ENCODE measurements at regions not wholly inside any gene's neighbourhood (a gene's known extent, or its start where the extent isn't known, plus 50 kb on each side); places are given as distances from the start of the nearest gene placed in this dataset.

- Histone ChIP-seq H3K27ac (ENCODE audit: low read depth in 2 of 2, low read length in 2 of 2) (no peak overlapping the region), H3K9ac (ENCODE audit: low read depth in 1 of 2, low read length in 2 of 2) (no peak overlapping the region), H3K27me3 (ENCODE audit: control insufficient read depth in 2 of 2, insufficient read depth in 2 of 2, low read length in 2 of 2) (peaks cover 0 to 5% of the 10 kb centered on the region in 2 donors), H3K9me3 (ENCODE audit: control insufficient read depth in 2 of 2, low read length in 2 of 2) (no peaks in the 10 kb centered on the region), H3K4me1 (ENCODE audit: control insufficient read depth in 2 of 2, insufficient read depth in 2 of 2, low read length in 2 of 2) (no peaks in the 10 kb centered on the region), H3K4me3 (ENCODE audit: low read length in 2 of 2) (no peak overlapping the region), H3K36me3 (ENCODE audit: control insufficient read depth in 2 of 2, insufficient read depth in 2 of 2, low read length in 2 of 2) (no peaks in the 10 kb centered on the region)
Measured at GRCh38 chr7:32316839-32317238, 173.3 kb downstream of the LSM5 start.

GRCh38 chr7:32314761-32315160, 175.4 kb downstream of the LSM5 start:
- no peaks in the 10 kb centered on the region for H3K36me3 ChIP-seq (ENCODE audit: control insufficient read depth in 2 of 2, insufficient read depth in 2 of 2, low read length in 2 of 2)
- no peaks in the 10 kb centered on the region for H3K9me3 ChIP-seq (ENCODE audit: control insufficient read depth in 2 of 2, low read length in 2 of 2)
- H3K9ac ChIP-seq (ENCODE audit: low read depth in 1 of 2, low read length in 2 of 2), result no peak overlapping the region
- H3K4me3 ChIP-seq (ENCODE audit: low read length in 2 of 2), result no peak overlapping the region
- no peak overlapping the region for H3K27ac ChIP-seq (ENCODE audit: low read depth in 2 of 2, low read length in 2 of 2)
- no peaks in the 10 kb centered on the region for H3K4me1 ChIP-seq (ENCODE audit: control insufficient read depth in 2 of 2, insufficient read depth in 2 of 2, low read length in 2 of 2)
- H3K27me3 ChIP-seq (ENCODE audit: control insufficient read depth in 2 of 2, insufficient read depth in 2 of 2, low read length in 2 of 2), result peaks cover 0 to 5% of the 10 kb centered on the region in 2 donors

GRCh38 chr7:32301427-32301826, 188.8 kb downstream of the LSM5 start:
- Histone ChIP-seq H3K9ac (ENCODE audit: low read depth in 1 of 2, low read length in 2 of 2) (no peak overlapping the region), H3K36me3 (ENCODE audit: control insufficient read depth in 2 of 2, insufficient read depth in 2 of 2, low read length in 2 of 2) (no peaks in the 10 kb centered on the region), H3K27me3 (ENCODE audit: control insufficient read depth in 2 of 2, insufficient read depth in 2 of 2, low read length in 2 of 2) (peaks cover 13 to 15% of the 10 kb centered on the region in 2 donors), H3K9me3 (ENCODE audit: control insufficient read depth in 2 of 2, low read length in 2 of 2) (no peaks in the 10 kb centered on the region), H3K27ac (ENCODE audit: low read depth in 2 of 2, low read length in 2 of 2) (no peak overlapping the region), H3K4me1 (ENCODE audit: control insufficient read depth in 2 of 2, insufficient read depth in 2 of 2, low read length in 2 of 2) (no peaks in the 10 kb centered on the region), H3K4me3 (ENCODE audit: low read length in 2 of 2) (no peak overlapping the region)

GRCh38 chr7:32299133-32299702, 191.0 kb downstream of the LSM5 start:
- H3K27ac ChIP-seq (ENCODE audit: low read depth in 2 of 2, low read length in 2 of 2), result no peak overlapping the region
- peak overlapping the region; percentile 37 to 39 for H3K4me3 ChIP-seq (ENCODE audit: low read length in 2 of 2)
- peaks cover 13 to 15% of the 10 kb centered on the region in 2 donors for H3K27me3 ChIP-seq (ENCODE audit: control insufficient read depth in 2 of 2, insufficient read depth in 2 of 2, low read length in 2 of 2)

GRCh38 chr7:32298408-32299132, 191.6 kb downstream of the LSM5 start:
- H3K9me3 ChIP-seq (ENCODE audit: control insufficient read depth in 2 of 2, low read length in 2 of 2), result no peaks in the 10 kb centered on the region
- H3K36me3 ChIP-seq (ENCODE audit: control insufficient read depth in 2 of 2, insufficient read depth in 2 of 2, low read length in 2 of 2), result no peaks in the 10 kb centered on the region
- peak overlapping the region; percentile 39 to 44 for H3K4me3 ChIP-seq (ENCODE audit: low read length in 2 of 2)
- no peak overlapping the region for H3K27ac ChIP-seq (ENCODE audit: low read depth in 2 of 2, low read length in 2 of 2)
- H3K27me3 ChIP-seq (ENCODE audit: control insufficient read depth in 2 of 2, insufficient read depth in 2 of 2, low read length in 2 of 2), result peaks cover 12 to 13% of the 10 kb centered on the region in 2 donors
- no peaks in the 10 kb centered on the region for H3K4me1 ChIP-seq (ENCODE audit: control insufficient read depth in 2 of 2, insufficient read depth in 2 of 2, low read length in 2 of 2)
- H3K9ac ChIP-seq (ENCODE audit: low read depth in 1 of 2, low read length in 2 of 2), result no peak overlapping the region

More at GRCh38 chr7:32299133-32299702, 191.0 kb downstream of the LSM5 start:
- no peak overlapping the region for H3K9ac ChIP-seq (ENCODE audit: low read depth in 1 of 2, low read length in 2 of 2)
- no peaks in the 10 kb centered on the region for H3K9me3 ChIP-seq (ENCODE audit: control insufficient read depth in 2 of 2, low read length in 2 of 2)
- no peaks in the 10 kb centered on the region for H3K4me1 ChIP-seq (ENCODE audit: control insufficient read depth in 2 of 2, insufficient read depth in 2 of 2, low read length in 2 of 2)
- no peaks in the 10 kb centered on the region for H3K36me3 ChIP-seq (ENCODE audit: control insufficient read depth in 2 of 2, insufficient read depth in 2 of 2, low read length in 2 of 2)

- Histone ChIP-seq H3K27me3 (ENCODE audit: control insufficient read depth in 2 of 2, insufficient read depth in 2 of 2, low read length in 2 of 2) (peaks cover 5 to 8% of the 10 kb centered on the region in 2 donors), H3K4me3 (ENCODE audit: low read length in 2 of 2) (no peak overlapping the region), H3K9ac (ENCODE audit: low read depth in 1 of 2, low read length in 2 of 2) (no peak overlapping the region)
Measured at GRCh38 chr7:32293833-32294232, 196.3 kb downstream of the LSM5 start.

GRCh38 chr7:32289651-32290414, 200.3 kb downstream of the LSM5 start:
- peaks cover 0 to 3% of the 10 kb centered on the region in 2 donors for H3K27me3 ChIP-seq (ENCODE audit: control insufficient read depth in 2 of 2, insufficient read depth in 2 of 2, low read length in 2 of 2)
- H3K4me3 ChIP-seq (ENCODE audit: low read length in 2 of 2), result no peak overlapping the region
- H3K36me3 ChIP-seq (ENCODE audit: control insufficient read depth in 2 of 2, insufficient read depth in 2 of 2, low read length in 2 of 2), result no peaks in the 10 kb centered on the region
- H3K27ac ChIP-seq (ENCODE audit: low read depth in 2 of 2, low read length in 2 of 2), result no peak overlapping the region
- H3K9me3 ChIP-seq (ENCODE audit: control insufficient read depth in 2 of 2, low read length in 2 of 2), result no peaks in the 10 kb centered on the region
- H3K4me1 ChIP-seq (ENCODE audit: control insufficient read depth in 2 of 2, insufficient read depth in 2 of 2, low read length in 2 of 2), result no peaks in the 10 kb centered on the region
- H3K9ac ChIP-seq (ENCODE audit: low read depth in 1 of 2, low read length in 2 of 2), result no peak overlapping the region

More at GRCh38 chr7:32293833-32294232, 196.3 kb downstream of the LSM5 start:
- Histone ChIP-seq H3K36me3 (ENCODE audit: control insufficient read depth in 2 of 2, insufficient read depth in 2 of 2, low read length in 2 of 2) (no peaks in the 10 kb centered on the region), H3K4me1 (ENCODE audit: control insufficient read depth in 2 of 2, insufficient read depth in 2 of 2, low read length in 2 of 2) (no peaks in the 10 kb centered on the region), H3K27ac (ENCODE audit: low read depth in 2 of 2, low read length in 2 of 2) (no peak overlapping the region), H3K9me3 (ENCODE audit: control insufficient read depth in 2 of 2, low read length in 2 of 2) (no peaks in the 10 kb centered on the region)

- Histone ChIP-seq H3K4me1 (ENCODE audit: control insufficient read depth in 2 of 2, insufficient read depth in 2 of 2, low read length in 2 of 2) (no peaks in the 10 kb centered on the region), H3K9ac (ENCODE audit: low read depth in 1 of 2, low read length in 2 of 2) (no peak overlapping the region), H3K27ac (ENCODE audit: low read depth in 2 of 2, low read length in 2 of 2) (no peak overlapping the region), H3K4me3 (ENCODE audit: low read length in 2 of 2) (no peak overlapping the region), H3K9me3 (ENCODE audit: control insufficient read depth in 2 of 2, low read length in 2 of 2) (no peaks in the 10 kb centered on the region), H3K27me3 (ENCODE audit: control insufficient read depth in 2 of 2, insufficient read depth in 2 of 2, low read length in 2 of 2) (peaks cover 0 to 3% of the 10 kb centered on the region in 2 donors), H3K36me3 (ENCODE audit: control insufficient read depth in 2 of 2, insufficient read depth in 2 of 2, low read length in 2 of 2) (no peaks in the 10 kb centered on the region)
Measured at GRCh38 chr7:32285698-32286097, 204.5 kb downstream of the LSM5 start.

GRCh38 chr7:32283546-32283945, 206.6 kb downstream of the LSM5 start:
- no peak overlapping the region for H3K27ac ChIP-seq (ENCODE audit: low read depth in 2 of 2, low read length in 2 of 2)
- H3K9me3 ChIP-seq (ENCODE audit: control insufficient read depth in 2 of 2, low read length in 2 of 2), result no peaks in the 10 kb centered on the region
- H3K36me3 ChIP-seq (ENCODE audit: control insufficient read depth in 2 of 2, insufficient read depth in 2 of 2, low read length in 2 of 2), result no peaks in the 10 kb centered on the region
- no peak overlapping the region for H3K9ac ChIP-seq (ENCODE audit: low read depth in 1 of 2, low read length in 2 of 2)
- H3K4me1 ChIP-seq (ENCODE audit: control insufficient read depth in 2 of 2, insufficient read depth in 2 of 2, low read length in 2 of 2), result no peaks in the 10 kb centered on the region
- H3K4me3 ChIP-seq (ENCODE audit: low read length in 2 of 2), result no peak overlapping the region
- H3K27me3 ChIP-seq (ENCODE audit: control insufficient read depth in 2 of 2, insufficient read depth in 2 of 2, low read length in 2 of 2), result no peaks in the 10 kb centered on the region

GRCh38 chr7:32279500-32279899, 209.3 kb upstream of the PDE1C start:
- H3K27me3 ChIP-seq (ENCODE audit: control insufficient read depth in 2 of 2, insufficient read depth in 2 of 2, low read length in 2 of 2), result no peaks in the 10 kb centered on the region
- no peaks in the 10 kb centered on the region for H3K9me3 ChIP-seq (ENCODE audit: control insufficient read depth in 2 of 2, low read length in 2 of 2)
- no peaks in the 10 kb centered on the region for H3K36me3 ChIP-seq (ENCODE audit: control insufficient read depth in 2 of 2, insufficient read depth in 2 of 2, low read length in 2 of 2)
- H3K9ac ChIP-seq (ENCODE audit: low read depth in 1 of 2, low read length in 2 of 2), result no peak overlapping the region
- H3K4me3 ChIP-seq (ENCODE audit: low read length in 2 of 2), result no peak overlapping the region
- no peaks in the 10 kb centered on the region for H3K4me1 ChIP-seq (ENCODE audit: control insufficient read depth in 2 of 2, insufficient read depth in 2 of 2, low read length in 2 of 2)
- H3K27ac ChIP-seq (ENCODE audit: low read depth in 2 of 2, low read length in 2 of 2), result no peak overlapping the region
